Endothelial cell of umbilical vein (primary cell): ENCODE measurements at regions not wholly inside any gene's neighbourhood (a gene's known extent, or its start where the extent isn't known, plus 50 kb on each side); places are given as distances from the start of the nearest gene placed in this dataset.

Experiments used
- BruUV-seq: library from RNA; stranded (reverse); fragments of 400-500 nt; replicated peaks from 2 replicates; lab custom pipeline; 2021; lab: Mats Ljungman, UMichigan
- CTCF ChIA-PET: fragments of 300-600, 350-600 bp; sonication (Branson Sonifier 250); formaldehyde crosslinking; loops from one replicate; lab custom pipeline; 2021; ENCODE audit warnings: antibody characterized with exemption, inconsistent platforms; lab: Charles Lee
- POLR2A ChIA-PET: fragments of 300-600, 350-600 bp; sonication (Branson Sonifier 250); formaldehyde crosslinking; loops from one replicate; lab custom pipeline; 2021; ENCODE audit warnings: antibody characterized with exemption, inconsistent platforms; lab: Charles Lee
- DNase-seq: peaks from one replicate; pipeline ENCODE4 v3.0.0-alpha.2; 2011; ENCODE audit warnings: low read depth, low spot score
- FAIRE-seq: peaks from 2 replicates; lab custom pipeline; 2011; peaks lifted over from hg19 to GRCh38; lab: Jason Lieb, UNC
- H2AFZ ChIP-seq: 2 replicates; pipeline ENCODE4 v1.6.0; 2012; ENCODE audit warnings: low read depth, low read length, control low read depth, inconsistent platforms
- H3K27ac ChIP-seq: 2 replicates; pipeline ENCODE4 v1.5.1; 2011; ENCODE audit warnings: low read depth, mild to moderate bottlenecking, control low read depth, low read length, moderate library complexity; ENCODE audit not compliant: insufficient read depth
- H3K27me3 ChIP-seq, 2 experiments: 2 replicates each; pipeline versions ENCODE4 v1.6.0 to v1.6.1; 2011; ENCODE audit warnings: low read length in 2 of 2, mixed read lengths in 1 of 2; ENCODE audit not compliant: control insufficient read depth in 2 of 2, insufficient read depth in 2 of 2
- H3K36me3 ChIP-seq, 2 experiments: 2 replicates in 1 of 2; 3 replicates in 1 of 2; pipeline ENCODE4 v1.5.1; 2011; ENCODE audit warnings: low read length in 2 of 2, mild to moderate bottlenecking in 1 of 2, moderate library complexity in 1 of 2; ENCODE audit not compliant: control insufficient read depth in 2 of 2, insufficient read depth in 2 of 2; ENCODE audit errors: extremely low read depth in 1 of 2
- H3K4me1 ChIP-seq: 3 replicates; pipeline ENCODE4 v1.5.1; 2011; ENCODE audit warnings: mild to moderate bottlenecking, low read length; ENCODE audit not compliant: control insufficient read depth, insufficient read depth; ENCODE audit errors: extremely low read depth
- H3K4me2 ChIP-seq: 2 replicates; pipeline ENCODE4 v1.6.1; 2011; ENCODE audit warnings: low read length, control low read depth, mixed read lengths; ENCODE audit not compliant: insufficient read depth
- H3K4me3 ChIP-seq, 3 experiments: fragments of 200-600 bp in 1 of 3; sonication (generic), shearing (Covaris generic) in 1 of 3; replicated peaks in 1 of 3; 2 replicates each; pipeline ENCODE4 v1.5.1; 2011 to 2016; ENCODE audit warnings: control low read depth in 3 of 3, low read length in 3 of 3, mild to moderate bottlenecking in 2 of 3, inconsistent platforms in 1 of 3, low read depth in 1 of 3, moderate library complexity in 1 of 3; ENCODE audit not compliant: insufficient read depth in 1 of 3
- H3K79me2 ChIP-seq: 2 replicates; pipeline ENCODE4 v1.6.0; 2012; ENCODE audit warnings: low read length, inconsistent platforms; ENCODE audit not compliant: control insufficient read depth, insufficient read depth
- H3K9ac ChIP-seq: replicated peaks from 2 replicates; pipeline ENCODE3; 2011; ENCODE audit warnings: low read length, control low read depth; ENCODE audit not compliant: insufficient read depth; ENCODE audit errors: extremely low read depth
- H3K9me1 ChIP-seq: replicated peaks from 3 replicates; pipeline ENCODE4 v1.6.0; 2011; ENCODE audit warnings: mild to moderate bottlenecking, low read length; ENCODE audit not compliant: control insufficient read depth, insufficient read depth; ENCODE audit errors: extremely low read depth
- H3K9me3 ChIP-seq: replicated peaks from 2 replicates; pipeline ENCODE4 v1.5.1; 2012; ENCODE audit warnings: low read length, inconsistent platforms; ENCODE audit not compliant: control insufficient read depth, insufficient read depth
- H4K20me1 ChIP-seq: replicated peaks from 2 replicates; pipeline ENCODE3; 2011; ENCODE audit warnings: mild to moderate bottlenecking, low read length; ENCODE audit not compliant: control insufficient read depth, insufficient read depth; ENCODE audit errors: extremely low read depth
- CTCF ChIP-seq, 2 donors: IDR thresholded peaks; 1 replicate in 1 of 2; 2 replicates in 1 of 2; pipeline ENCODE4 v1.5.1; 2011; ENCODE audit warnings: low read length in 2 of 2, mild to moderate bottlenecking in 2 of 2, moderate library complexity in 2 of 2, control low read depth in 1 of 2, inconsistent platforms in 1 of 2, low read depth in 1 of 2; ENCODE audit not compliant: insufficient read depth in 1 of 2; ENCODE audit errors: extremely low read depth in 1 of 2
- EZH2 ChIP-seq: IDR thresholded peaks from 2 replicates; pipeline ENCODE4 v1.6.1; 2012; ENCODE audit warnings: borderline replicate concordance, low read depth, mild to moderate bottlenecking, moderate library complexity, low read length, inconsistent platforms; ENCODE audit not compliant: severe bottlenecking
- FOS ChIP-seq: IDR thresholded peaks from 2 replicates; pipeline ENCODE4 v1.6.1; 2011; ENCODE audit warnings: mild to moderate bottlenecking, low read length, moderate library complexity, borderline replicate concordance; ENCODE audit not compliant: insufficient read depth
- GATA2 ChIP-seq: IDR thresholded peaks from 2 replicates; pipeline ENCODE4 v1.7.0; 2011; ENCODE audit warnings: low read depth, mild to moderate bottlenecking, moderate library complexity, mixed read lengths, low read length; ENCODE audit not compliant: insufficient read length, insufficient read depth
- JUN ChIP-seq: IDR thresholded peaks from 2 replicates; pipeline ENCODE4 v1.6.1; 2011; ENCODE audit warnings: borderline replicate concordance, low read depth; ENCODE audit not compliant: insufficient read length, insufficient read depth
- MAX ChIP-seq: IDR thresholded peaks from 2 replicates; pipeline ENCODE4 v1.6.1; 2011; ENCODE audit not compliant: insufficient read depth, insufficient read length
- MYC ChIP-seq: IDR thresholded peaks from one replicate; pipeline ENCODE4 v1.6.1; 2011; ENCODE audit warnings: mild to moderate bottlenecking, low read depth, low read length
- POLR2A ChIP-seq: IDR thresholded peaks from 2 replicates; pipeline ENCODE4 v1.6.1; 2012; ENCODE audit warnings: low read depth, mild to moderate bottlenecking, control low read depth, low read length
- POLR2AphosphoS5 ChIP-seq: IDR thresholded peaks from 2 replicates; pipeline ENCODE4 v1.6.1; 2012; ENCODE audit warnings: low read depth, mild to moderate bottlenecking, control low read depth, low read length, moderate library complexity; ENCODE audit not compliant: insufficient read depth
- dilution Hi-C: fragments of 300-500 bp; cut with MboI; formaldehyde crosslinking; loops from one replicate; pipeline ENCODE4 v1.15.0; 2019; ENCODE audit warnings: low sequenced_read_pairs; ENCODE audit not compliant: extremely low pct_ligation_motif_present
- intact Hi-C: fragments of 100-400 bp; cut with micrococcal nuclease; formaldehyde crosslinking; loops from one replicate; pipeline ENCODE4 v1.10.0; 2022

- TF ChIP-seq GATA2 (no peak), POLR2AphosphoS5 (no peak), EZH2 (no peak), JUN (no peak), POLR2A (no peak), MYC (no peak), CTCF (IDR thresholded peaks at IDR 0.05; ENCODE audit: extremely low read depth in 1 of 2, insufficient read depth in 1 of 2, low read depth in 1 of 2, low read length in 2 of 2) (no peak), FOS (no peak), MAX (no peak)
- ChIA-PET CTCF (no interaction called here), POLR2A (no interaction called here)
- Histone ChIP-seq H3K27me3 (no peaks in the 10 kb centered on the region), H4K20me1 (no peaks in the 10 kb centered on the region), H3K36me3 (no peaks in the 10 kb centered on the region), H3K9me3 (no peaks in the 10 kb centered on the region), H3K79me2 (no peaks in the 10 kb centered on the region), H3K9me1 (no peaks in the 10 kb centered on the region), H3K4me2 (no peak overlapping the region), H3K4me3 (no peak overlapping the region), H3K9ac (no peak overlapping the region), H3K27ac (no peak overlapping the region), H2AFZ (no peak overlapping the region), H3K4me1 (no peaks in the 10 kb centered on the region)
- DNase-seq (no peak), FAIRE-seq (no peak)
- intact Hi-C loops (no loop called here), dilution Hi-C loops (no loop called here)
- no TSS peak for BruUV-seq
Measured at GRCh38 chr4:63524764-63525163, 884.5 kb downstream of the TECRL start.
